Glomerular endothelial cell (primary cell): ENCODE measurements at regions not wholly inside any gene's neighbourhood (a gene's known extent, or its start where the extent isn't known, plus 50 kb on each side); places are given as distances from the start of the nearest gene placed in this dataset.
"Not testable (repeated sequence)": the region's sequence is repeated elsewhere in the genome, so short reads cannot be mapped to it uniquely, and the experiment has no call there.

Experiments
- DNase-seq: peaks from one replicate; pipeline ENCODE4 v3.0.0-alpha.2; 2011; ENCODE audit warnings: low read depth, low spot score; ENCODE audit errors: extremely low read depth

DNA sequence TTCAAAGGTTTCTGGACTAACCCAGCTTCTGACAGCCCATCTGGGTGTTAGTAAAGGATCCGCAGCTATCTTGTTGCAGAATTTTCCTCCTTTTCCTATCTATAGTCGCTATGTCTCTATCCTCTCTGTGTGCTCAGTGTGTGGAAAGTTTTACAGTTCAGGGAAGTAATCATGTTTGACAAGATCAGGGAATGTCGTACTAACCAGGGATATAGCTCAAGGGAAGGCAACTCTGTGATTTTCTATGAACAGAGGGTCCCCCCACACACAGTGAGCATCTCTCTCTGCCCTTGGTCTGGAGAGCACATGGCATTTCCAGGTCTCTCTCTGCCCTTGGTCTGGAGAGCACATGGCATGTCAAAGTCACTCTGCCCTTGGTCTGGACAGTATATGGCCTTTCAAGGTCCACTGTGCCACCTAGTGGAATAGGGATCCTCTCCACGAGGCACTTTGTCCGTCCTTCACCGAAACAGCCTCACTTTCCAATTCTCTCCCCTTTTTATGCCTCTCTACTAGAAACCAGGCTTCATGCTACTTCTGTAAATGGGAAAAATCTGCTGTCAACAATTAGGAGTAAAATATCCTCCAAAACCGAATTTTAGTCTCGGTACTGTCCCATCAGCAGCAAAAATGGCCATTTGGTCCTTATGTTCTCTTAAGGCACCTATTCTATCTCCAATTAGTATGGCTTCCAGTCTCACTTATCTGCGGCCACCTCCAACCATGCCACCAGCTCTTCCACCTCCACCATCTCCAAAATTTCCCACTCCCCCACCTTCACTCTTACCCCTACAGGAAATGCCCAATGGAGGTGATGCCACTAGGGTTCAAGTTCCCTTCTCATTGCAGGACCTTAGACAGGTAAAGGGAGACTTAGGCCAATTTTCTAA lies 88.7 kb downstream of the IGLL5 start:
- no peak for DNase-seq

DNA sequence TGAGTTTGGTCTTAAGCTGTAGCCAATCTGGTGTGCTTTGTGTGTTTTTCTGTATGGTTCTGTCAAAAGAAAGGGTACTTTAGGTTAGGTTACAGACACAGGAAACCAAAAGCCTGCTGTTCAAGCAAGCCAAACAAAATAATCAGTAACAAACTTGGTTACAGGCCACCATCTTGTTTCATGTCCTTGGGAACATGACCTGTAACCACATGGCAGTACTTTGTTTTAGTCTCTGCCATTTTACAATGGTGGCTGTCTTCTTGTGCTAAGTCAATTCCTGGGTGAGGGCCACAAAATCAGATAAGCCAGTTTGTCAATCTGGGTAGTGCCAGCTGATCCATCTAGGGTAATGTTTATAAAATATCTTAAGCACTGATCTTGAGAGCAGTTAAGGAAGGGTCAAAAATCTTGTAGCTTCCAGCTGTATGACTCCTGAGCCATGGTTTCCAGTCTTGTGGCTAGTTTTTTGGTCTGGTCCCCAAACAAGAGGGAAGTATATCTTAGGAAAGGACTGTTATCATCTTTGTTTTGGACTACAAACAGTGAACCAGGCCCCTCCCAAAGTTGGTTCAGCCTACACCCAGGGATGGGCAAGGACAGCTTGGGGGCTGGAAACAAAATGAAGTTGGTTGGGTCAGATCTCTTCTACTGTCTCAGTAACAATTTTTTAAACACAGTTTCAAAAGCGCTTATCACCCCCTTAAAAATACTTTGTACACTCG lies 90.0 kb downstream of the IGLL5 start:
- no peak for DNase-seq

DNA sequence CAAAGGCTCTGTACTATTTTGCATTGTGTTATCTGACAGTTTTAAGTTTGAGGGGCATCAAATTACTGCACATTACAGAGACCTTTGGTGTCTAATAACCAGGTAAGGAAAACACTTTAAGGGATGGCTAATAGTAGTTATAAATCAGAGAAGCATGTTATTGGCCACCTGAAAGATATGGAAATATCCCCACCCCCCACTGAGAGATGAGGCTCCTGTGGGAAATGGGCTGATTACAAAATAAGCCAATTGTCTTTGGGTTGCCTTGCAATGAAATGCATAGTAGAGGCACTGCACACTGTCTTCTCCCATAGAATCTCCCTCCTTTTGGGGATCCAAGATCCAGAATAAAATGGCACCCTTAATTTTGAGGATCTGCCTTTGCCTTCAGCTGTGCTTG lies 91.0 kb downstream of the IGLL5 start:
- DNase-seq = no peak

DNA sequence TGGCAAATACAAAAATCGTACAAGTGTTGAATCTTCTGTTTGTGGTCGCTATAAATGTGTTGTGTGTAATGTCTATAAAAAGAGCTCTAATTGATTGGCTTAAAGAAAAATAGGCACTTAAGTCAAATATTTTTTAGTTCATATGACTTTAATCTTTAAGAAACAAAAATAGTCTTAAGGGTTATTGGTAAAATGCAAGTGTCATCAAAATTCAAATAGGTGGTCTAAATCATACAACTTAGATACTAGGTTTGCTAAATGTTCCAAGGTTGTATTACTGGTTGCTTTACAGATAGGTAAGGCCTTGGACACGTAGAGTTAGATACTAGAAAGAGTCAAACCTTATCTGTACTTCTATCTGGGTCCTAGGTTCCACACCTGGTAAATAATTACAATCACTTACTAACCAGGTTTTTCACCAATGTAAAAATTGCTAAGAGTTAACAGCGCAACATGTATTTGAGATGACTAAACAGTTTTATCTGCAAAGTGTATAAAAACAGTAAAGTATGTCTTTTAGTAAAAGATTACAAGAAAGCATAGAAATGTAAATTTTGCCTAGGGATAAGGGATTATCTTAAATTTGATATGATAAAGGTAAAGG lies 91.1 kb upstream of the GNAZ start:
- DNase-seq = no peak

DNA sequence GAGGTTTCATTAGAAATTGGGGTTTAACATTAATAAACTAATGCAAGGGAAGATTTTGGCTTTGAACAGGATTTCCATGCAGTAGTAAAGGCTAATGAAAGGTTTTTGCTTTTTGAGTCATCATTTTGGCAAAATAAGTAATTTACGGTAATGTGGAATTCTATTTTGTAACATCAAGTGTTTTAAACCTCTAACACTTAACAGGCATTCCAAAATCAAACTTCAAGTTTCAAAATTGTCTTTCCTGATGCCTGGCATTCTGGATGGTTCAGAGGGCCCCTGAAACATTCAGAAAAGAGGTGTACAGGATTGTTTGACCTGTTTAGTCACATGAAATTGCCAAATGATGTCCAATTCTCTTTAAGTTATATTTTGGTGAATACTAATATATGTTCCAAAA lies 90.4 kb upstream of the GNAZ start:
- DNase-seq = no peak

DNA sequence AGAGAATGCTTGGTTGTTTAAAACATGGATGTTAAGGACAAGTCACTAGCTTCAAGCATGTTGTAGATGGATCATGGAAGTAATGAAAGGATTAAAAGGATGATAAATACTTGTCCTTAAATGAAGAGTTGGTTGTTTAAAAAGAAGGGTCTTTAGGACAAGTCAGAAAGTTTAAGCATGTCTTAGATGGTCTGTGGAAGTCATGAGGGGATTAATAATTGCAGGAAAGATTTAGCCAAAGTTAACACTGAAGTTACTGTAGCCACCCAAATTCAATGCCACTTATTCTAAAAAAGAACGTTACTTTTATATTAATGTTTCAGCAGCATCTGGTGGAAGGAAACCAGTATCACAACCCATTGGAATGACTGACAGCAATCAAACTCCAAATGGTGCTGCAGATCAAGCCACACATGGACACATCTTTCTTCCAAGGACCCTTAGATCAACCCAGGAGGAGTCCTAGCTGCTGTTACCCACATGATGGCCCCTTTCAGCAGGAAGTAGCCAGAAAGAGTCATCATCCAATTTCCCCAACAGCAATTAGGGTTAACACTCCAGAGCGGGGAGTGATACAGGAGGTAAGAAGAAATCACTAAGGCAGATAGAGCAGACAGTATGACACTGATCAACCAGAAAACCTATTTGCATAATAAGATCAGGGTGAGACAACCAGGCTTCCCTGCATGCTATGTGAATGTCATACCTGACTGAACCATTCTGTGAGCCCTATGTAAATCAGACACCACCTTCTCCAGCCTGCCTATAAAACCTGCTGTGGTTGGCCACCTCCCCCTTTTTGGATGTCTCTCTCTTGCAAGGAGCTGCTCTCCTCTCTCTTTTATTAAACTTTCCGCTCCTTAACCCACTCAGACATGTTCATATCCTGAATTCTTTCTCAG lies 88.4 kb upstream of the GNAZ start:
- no peak for DNase-seq

DNA sequence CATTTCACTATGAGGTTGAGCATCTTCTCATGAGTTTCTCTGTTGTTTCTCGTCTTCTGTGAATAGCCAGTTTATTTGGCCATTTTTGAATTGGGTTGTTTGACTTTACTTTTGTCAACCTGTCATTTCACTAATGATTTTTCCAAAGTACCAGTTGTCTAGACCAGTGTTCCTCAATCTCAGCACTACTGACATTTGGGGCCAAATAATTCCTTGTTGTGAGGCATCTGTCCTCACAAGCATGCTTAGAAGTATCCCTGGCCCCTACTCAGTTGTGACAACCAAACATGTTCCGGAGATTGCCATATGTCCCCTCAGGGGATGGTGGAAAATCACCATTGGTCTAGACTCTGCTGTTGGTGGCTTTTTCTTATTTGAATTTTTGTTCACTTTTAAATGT lies 87.7 kb upstream of the GNAZ start:
- DNase-seq = no peak

DNA sequence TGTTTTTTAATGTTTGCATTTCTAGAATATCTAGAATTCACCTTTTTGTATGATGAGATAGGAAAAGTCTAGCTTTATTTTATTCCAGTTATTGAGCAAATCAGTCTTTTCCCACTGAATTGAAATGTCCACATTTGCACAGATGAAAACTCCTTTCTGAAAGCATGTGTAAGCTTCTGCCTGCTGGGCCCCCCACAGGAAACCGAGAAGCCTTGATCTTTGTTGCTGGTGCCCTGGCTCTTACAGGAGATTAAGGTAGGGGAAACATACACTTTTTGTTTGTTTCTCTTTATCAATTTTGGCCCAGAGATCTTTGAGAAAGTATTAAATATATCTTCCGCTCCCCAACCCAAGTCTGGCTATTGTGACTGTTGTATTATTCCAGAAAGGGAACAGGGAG lies 87.2 kb upstream of the GNAZ start:
- DNase-seq = no peak

DNA sequence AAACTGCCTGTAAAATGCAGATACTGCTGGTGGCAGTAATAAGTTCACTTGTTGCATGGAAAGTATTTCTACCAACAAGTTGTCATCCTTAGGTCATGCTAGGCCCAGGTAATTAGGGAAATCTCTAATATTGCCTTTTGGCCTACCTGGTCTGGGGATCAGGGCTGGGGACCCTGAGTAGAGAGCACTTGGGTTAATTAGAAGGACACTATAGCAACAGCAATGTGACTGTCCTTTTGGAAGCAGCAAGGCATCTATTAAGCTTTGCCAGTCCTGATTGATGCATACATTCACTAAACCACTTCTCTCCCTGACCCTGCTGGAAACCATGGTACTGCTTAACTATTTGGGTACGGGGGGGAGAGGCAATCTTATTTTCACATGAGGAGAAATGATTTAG lies 86.5 kb upstream of the GNAZ start:
- DNase-seq = no peak

DNA sequence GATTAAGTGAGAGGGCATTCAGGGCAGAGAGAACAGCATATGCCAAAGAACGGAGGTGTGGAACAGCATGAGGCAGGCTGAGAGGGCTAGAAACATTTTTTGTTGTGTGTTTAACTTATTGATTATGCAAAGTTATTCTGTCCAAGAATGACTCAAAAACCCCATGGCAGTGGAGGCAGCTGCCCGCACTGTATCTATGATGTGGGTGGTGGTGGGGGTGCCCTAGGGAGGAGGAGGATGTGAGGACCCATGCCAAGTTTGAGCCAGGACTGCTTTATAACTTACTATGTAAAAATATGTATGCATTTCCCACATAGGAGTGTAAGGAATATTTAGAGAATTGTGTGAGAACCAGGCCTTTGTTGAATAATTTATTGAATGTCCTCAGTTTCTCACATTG lies 85.4 kb upstream of the GNAZ start:
- DNase-seq = no peak

DNA sequence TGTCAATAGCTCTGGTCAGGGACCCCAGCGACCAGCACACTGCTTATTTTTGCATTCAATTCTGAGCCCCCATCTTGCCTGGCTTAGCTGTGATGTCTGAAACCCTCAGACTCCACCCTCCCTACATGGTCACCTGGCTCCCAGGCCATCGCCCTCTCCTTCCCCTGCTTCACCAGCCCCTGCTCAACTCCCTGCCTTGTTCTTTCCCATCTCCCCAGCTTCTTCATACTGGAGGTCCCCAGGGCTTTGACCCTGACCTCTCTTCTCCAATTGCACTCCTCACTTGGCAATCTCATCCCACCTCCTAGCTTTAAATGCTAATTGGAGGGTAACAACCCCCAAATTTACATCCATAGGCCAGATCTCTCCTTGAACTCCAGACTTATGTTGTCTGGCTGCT lies 84.3 kb upstream of the GNAZ start:
- DNase-seq = no peak

DNA sequence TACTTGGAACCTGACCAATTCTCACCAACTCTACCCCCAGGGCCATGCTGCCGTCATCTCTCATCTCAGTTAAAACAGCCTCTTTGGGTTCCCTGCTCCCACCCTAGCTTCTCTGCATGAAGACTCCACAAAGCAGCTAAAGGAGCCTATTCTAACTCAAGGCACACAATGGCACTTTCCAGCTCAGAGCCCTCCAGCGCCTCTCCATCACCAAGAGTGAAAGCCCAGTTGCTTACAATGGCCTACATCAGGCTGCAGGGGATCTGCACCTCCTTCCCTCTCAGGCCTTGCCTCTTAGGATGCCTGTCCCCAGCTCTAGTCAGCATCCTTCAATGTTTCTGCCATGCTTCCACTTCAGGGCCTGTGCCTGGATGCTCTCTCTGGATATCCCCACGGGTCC lies 83.7 kb upstream of the GNAZ start:
- DNase-seq = no peak

DNA sequence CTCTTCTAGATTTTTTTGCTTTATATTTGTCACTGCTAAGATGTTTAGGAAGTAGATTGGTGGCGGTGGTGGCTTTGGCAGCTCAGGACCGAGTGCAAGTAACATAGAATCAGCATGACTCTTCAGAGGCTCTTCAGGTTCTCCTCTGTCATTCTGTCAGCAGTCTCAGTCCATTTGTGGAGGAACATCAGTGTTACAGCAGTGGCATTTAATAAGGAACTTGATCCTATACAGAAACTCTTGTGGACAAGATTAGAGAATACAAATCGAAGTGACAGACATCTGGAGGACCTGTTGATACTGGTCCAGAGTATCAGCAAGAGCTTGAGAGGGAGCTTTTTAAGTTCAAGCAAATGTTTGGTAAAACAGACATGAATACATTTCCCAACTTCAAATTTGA lies 82.2 kb upstream of the GNAZ start:
- no peak for DNase-seq

DNA sequence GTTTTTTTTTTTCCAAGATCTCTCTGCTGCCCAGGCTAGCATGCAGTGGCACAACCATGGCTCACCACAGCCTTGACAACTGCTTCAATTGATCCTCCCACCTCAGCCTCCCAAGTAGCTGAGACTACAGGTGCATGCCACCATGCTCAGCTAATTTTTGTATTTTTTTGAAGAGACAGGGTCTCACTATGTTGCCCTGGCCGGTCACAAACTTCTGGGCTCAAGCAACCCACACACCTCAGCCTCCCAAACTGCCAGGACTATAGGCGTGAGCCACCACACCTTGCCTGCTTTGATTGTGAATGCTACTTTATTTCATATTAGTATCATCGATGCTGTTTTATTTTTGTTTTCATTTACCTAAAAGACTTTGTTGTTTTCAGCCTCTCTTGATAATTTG lies 81.5 kb upstream of the GNAZ start:
- no peak for DNase-seq

DNA sequence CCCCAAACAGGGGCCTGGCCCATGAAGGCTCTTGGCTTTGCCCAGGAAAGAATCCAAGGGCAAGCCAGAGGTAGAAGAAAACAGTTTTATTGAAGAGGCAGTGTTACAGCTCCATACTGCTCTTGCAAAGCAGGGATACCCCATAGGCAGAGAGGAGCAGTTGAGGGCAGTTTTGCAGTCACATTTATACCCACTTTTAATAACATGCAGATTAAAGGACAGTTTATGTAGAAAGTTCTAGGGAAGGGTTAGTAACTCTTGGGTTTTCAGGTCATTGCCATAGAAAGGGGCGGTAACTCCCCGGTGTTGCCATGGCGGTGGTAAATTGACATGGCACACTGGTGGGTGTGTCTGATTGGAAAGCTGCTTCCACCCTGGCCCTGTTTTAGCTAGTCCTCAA lies 80.5 kb upstream of the GNAZ start:
- DNase-seq = no peak

DNA sequence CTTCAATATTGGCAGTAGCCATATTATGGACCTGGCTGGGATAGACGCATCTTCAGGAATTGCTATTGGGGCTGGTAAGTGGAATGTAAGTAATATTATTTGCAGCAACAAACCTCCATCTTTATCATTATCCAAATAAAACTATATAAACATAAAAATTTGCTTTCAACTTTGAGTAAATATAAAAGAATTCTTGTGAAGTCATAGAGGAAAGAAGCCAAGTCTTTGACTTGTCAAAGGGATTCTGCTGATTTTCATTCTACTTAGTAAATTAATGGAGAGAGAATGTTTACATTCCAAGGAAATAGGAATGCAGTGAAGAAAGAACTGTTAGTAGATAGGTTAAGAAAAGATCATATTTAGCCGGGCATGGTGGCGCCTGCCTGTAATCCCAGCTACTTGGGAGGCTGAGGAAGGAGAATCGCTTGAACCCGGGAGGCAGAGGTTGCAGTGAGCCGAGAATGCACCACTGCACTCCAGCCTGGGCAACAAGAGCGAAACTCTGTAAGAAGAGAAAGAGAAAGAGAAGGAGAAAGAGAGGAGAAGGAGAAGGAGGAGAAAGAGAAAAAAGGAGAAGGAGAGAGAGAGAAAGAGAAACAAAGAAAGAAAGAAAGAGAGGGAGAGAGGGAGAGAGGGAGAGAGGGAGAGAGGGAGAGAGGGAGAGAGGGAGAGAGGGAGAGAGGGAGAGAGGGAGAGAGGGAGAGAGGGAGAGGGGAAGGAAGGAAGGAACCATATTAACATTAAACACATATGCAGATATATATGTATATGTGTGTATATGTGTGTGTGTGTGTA lies 79.4 kb upstream of the GNAZ start:
- not testable (repeated sequence) for DNase-seq

DNA sequence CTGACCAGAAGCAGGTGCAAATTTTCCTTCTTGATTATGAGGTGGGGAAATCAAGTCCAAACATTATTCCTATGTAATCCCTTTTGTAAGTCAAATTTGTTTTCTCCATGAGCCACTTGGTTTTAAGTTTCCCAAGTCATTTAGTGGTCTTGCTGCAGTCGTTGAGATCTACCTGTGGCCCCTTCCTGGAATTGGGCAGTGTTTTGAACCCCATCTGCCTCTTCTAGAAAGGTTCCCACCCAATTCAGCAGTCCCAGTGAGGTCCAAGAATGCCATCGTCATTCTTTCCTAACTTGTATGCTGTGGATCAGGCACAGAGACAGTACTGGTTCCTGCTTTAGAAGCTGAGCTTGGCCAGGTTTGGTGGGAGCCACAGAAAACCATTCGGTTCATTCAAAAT lies 77.8 kb upstream of the GNAZ start:
- DNase-seq = no peak

DNA sequence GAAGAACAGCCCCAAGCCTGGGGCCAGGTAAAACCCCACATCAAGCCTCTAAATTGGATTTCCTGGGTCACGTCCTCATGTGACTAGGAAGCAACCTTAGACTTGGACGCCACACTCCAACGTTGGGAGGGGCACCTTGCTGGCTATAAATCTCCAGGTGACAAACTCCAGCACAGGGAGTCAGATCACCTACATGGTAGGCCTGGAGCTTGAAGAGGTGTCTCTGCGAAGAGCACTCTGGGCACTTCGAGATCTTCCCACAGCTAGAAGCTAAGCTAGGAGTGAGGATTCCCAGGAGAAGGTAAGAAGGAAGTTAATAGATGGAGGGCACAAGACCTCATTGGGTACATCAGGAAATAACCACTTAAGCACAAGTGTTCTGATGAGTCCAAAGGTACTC lies 77.1 kb upstream of the GNAZ start:
- no peak for DNase-seq

DNA sequence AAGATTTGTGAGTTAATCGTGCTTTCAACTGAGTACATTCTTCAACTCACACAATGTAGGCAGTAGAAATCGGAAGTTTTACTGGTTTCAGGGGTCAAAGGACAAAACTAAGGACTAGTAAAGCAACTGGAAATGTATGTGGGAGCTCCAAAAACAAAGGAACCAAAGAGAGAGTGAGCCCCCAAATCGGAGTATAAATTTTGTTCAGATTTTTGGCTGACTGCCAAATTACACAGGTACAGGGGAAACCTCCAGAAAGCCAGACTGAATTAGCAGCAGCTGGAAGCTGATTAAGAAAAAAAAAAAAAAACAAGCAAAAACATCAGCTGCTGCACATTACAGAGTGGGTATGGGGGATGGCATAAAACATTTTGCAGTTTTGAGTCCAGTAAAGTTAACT lies 75.2 kb upstream of the GNAZ start:
- no peak for DNase-seq
